ENCODE measurements at regions not wholly inside any gene's neighbourhood (a gene's known extent, or its start where the extent isn't known, plus 50 kb on each side); places are given as distances from the start of the nearest gene placed in this dataset.
A peak's percentile ranks its signal among the peaks of the same experiment; 100 is the strongest.

- no peaks in the 10 kb centered on the region for H3K27me3 ChIP-seq
- H3K36me3 ChIP-seq = no peaks in the 10 kb centered on the region
- H3K9me3 ChIP-seq = no peaks in the 10 kb centered on the region
- no peak for DNase-seq
- H3K4me3 ChIP-seq = no peak overlapping the region
These were observed 208.7 kb upstream of the FAM3C start for GRCh38 chr7:121604627-121605316.

- H3K9me3 ChIP-seq = no peaks in the 10 kb centered on the region
- H3K4me3 ChIP-seq = no peak overlapping the region
- no peaks in the 10 kb centered on the region for H3K36me3 ChIP-seq
- H3K27me3 ChIP-seq = no peaks in the 10 kb centered on the region
- no peak for DNase-seq
These were observed 207.8 kb upstream of the FAM3C start for GRCh38 chr7:121603886-121604285.

GRCh38 chr7:121599887-121600286 lies 203.8 kb upstream of the FAM3C start:
- DNase-seq = no peak
- Histone ChIP-seq H3K36me3 (no peaks in the 10 kb centered on the region), H3K27me3 (no peaks in the 10 kb centered on the region), H3K4me3 (no peak overlapping the region), H3K9me3 (no peaks in the 10 kb centered on the region)

- no peak overlapping the region for H3K4me3 ChIP-seq
- no peaks in the 10 kb centered on the region for H3K27me3 ChIP-seq
- no peaks in the 10 kb centered on the region for H3K36me3 ChIP-seq
- H3K9me3 ChIP-seq = no peaks in the 10 kb centered on the region
- DNase-seq = no peak
These were observed 199.9 kb upstream of the FAM3C start for GRCh38 chr7:121595758-121596696.

- no peak for DNase-seq
- Histone ChIP-seq H3K36me3 (no peaks in the 10 kb centered on the region), H3K9me3 (no peaks in the 10 kb centered on the region), H3K4me3 (no peak overlapping the region), H3K27me3 (no peaks in the 10 kb centered on the region)
These were observed 195.8 kb upstream of the FAM3C start for GRCh38 chr7:121591926-121592325.

GRCh38 chr7:121587435-121587834 lies 191.3 kb upstream of the FAM3C start:
- Histone ChIP-seq H3K27me3 (no peaks in the 10 kb centered on the region), H3K36me3 (no peaks in the 10 kb centered on the region), H3K4me3 (no peak overlapping the region), H3K9me3 (no peaks in the 10 kb centered on the region)
- DNase-seq = no peak

- Histone ChIP-seq H3K4me3 (no peak overlapping the region), H3K36me3 (no peaks in the 10 kb centered on the region), H3K27me3 (no peaks in the 10 kb centered on the region), H3K9me3 (no peaks in the 10 kb centered on the region)
- DNase-seq = no peak
These were observed 186.2 kb upstream of the FAM3C start for GRCh38 chr7:121582258-121582657.

GRCh38 chr7:121579639-121580038 lies 183.5 kb upstream of the FAM3C start:
- DNase-seq = no peak
- Histone ChIP-seq H3K27me3 (no peaks in the 10 kb centered on the region), H3K36me3 (no peaks in the 10 kb centered on the region), H3K9me3 (no peaks in the 10 kb centered on the region), H3K4me3 (no peak overlapping the region)

- H3K27me3 ChIP-seq = no peaks in the 10 kb centered on the region
- no peaks in the 10 kb centered on the region for H3K36me3 ChIP-seq
- no peaks in the 10 kb centered on the region for H3K9me3 ChIP-seq
- H3K4me3 ChIP-seq = no peak overlapping the region
- DNase-seq = no peak
These were observed 182.6 kb upstream of the FAM3C start for GRCh38 chr7:121578669-121579068.

- Histone ChIP-seq H3K36me3 (no peaks in the 10 kb centered on the region), H3K27me3 (no peaks in the 10 kb centered on the region), H3K9me3 (no peaks in the 10 kb centered on the region), H3K4me3 (no peak overlapping the region)
- DNase-seq = no peak
These were observed 180.2 kb upstream of the FAM3C start for GRCh38 chr7:121576148-121576917.

GRCh38 chr7:121575194-121575765 lies 179.2 kb upstream of the FAM3C start:
- Histone ChIP-seq H3K4me3 (no peak overlapping the region), H3K9me3 (no peaks in the 10 kb centered on the region)
- DNase-seq = no peak

GRCh38 chr7:121574109-121574508 lies 178.0 kb upstream of the FAM3C start:
- no peaks in the 10 kb centered on the region for H3K36me3 ChIP-seq
- H3K4me3 ChIP-seq = no peak overlapping the region
- H3K9me3 ChIP-seq = no peaks in the 10 kb centered on the region
- no peak for DNase-seq
- no peaks in the 10 kb centered on the region for H3K27me3 ChIP-seq

More at GRCh38 chr7:121575194-121575765, 179.2 kb upstream of the FAM3C start:
- no peaks in the 10 kb centered on the region for H3K27me3 ChIP-seq
- no peaks in the 10 kb centered on the region for H3K36me3 ChIP-seq

GRCh38 chr7:121572615-121573014 lies 176.5 kb upstream of the FAM3C start:
- H3K9me3 ChIP-seq = no peaks in the 10 kb centered on the region
- H3K36me3 ChIP-seq = no peaks in the 10 kb centered on the region
- no peak for DNase-seq
- H3K27me3 ChIP-seq = no peaks in the 10 kb centered on the region
- H3K4me3 ChIP-seq = no peak overlapping the region

- Histone ChIP-seq H3K27me3 (no peaks in the 10 kb centered on the region), H3K36me3 (no peaks in the 10 kb centered on the region), H3K9me3 (no peaks in the 10 kb centered on the region)
These were observed 174.3 kb upstream of the FAM3C start for GRCh38 chr7:121570365-121570764.

GRCh38 chr7:121563177-121563576 lies 167.1 kb upstream of the FAM3C start:
- no peaks in the 10 kb centered on the region for H3K9me3 ChIP-seq
- H3K4me3 ChIP-seq = no peak overlapping the region
- H3K36me3 ChIP-seq = no peaks in the 10 kb centered on the region
- H3K27me3 ChIP-seq = no peaks in the 10 kb centered on the region
- peak; percentile 2 for DNase-seq

More at GRCh38 chr7:121570365-121570764, 174.3 kb upstream of the FAM3C start:
- no peak overlapping the region for H3K4me3 ChIP-seq
- no peak for DNase-seq

- Histone ChIP-seq H3K4me3 (no peak overlapping the region), H3K27me3 (no peaks in the 10 kb centered on the region), H3K36me3 (no peaks in the 10 kb centered on the region), H3K9me3 (no peaks in the 10 kb centered on the region)
- no peak for DNase-seq
These were observed 166.2 kb upstream of the FAM3C start for GRCh38 chr7:121562259-121562658.

- Histone ChIP-seq H3K9me3 (no peaks in the 10 kb centered on the region), H3K4me3 (no peak overlapping the region)
- DNase-seq = no peak
These were observed 165.6 kb upstream of the FAM3C start for GRCh38 chr7:121561717-121562116.

More at GRCh38 chr7:121561717-121562116, 165.6 kb upstream of the FAM3C start:
- no peaks in the 10 kb centered on the region for H3K36me3 ChIP-seq
- H3K27me3 ChIP-seq = no peaks in the 10 kb centered on the region

All from MG63 (cell line).